SH-SY5Y (cell line): ENCODE measurements at regions not wholly inside any gene's neighbourhood (a gene's known extent, or its start where the extent isn't known, plus 50 kb on each side); places are given as distances from the start of the nearest gene placed in this dataset.

ENCODE experiments used
- GATA2 ChIP-seq: IDR thresholded peaks from 2 replicates; pipeline ENCODE4 v1.6.1; 2011; ENCODE audit warnings: mild to moderate bottlenecking, low read depth, low read length
- GATA3 ChIP-seq: IDR thresholded peaks from 2 replicates; pipeline ENCODE4 v1.6.1; 2011; ENCODE audit warnings: low read depth, mild to moderate bottlenecking, low read length, moderate library complexity

- no peak for TF ChIP-seq GATA2
- no peak for TF ChIP-seq GATA3
Measured at GRCh38 chr9:22857316-22857715, 410.7 kb downstream of the DMRTA1 start.

- TF ChIP-seq GATA3: no peak
- no peak for TF ChIP-seq GATA2
Measured at GRCh38 chr9:22863106-22863505, 416.5 kb downstream of the DMRTA1 start.

GRCh38 chr9:22863736-22864135 is 417.1 kb downstream of the DMRTA1 start:
- TF ChIP-seq GATA3 (no peak), GATA2 (no peak)

- TF ChIP-seq GATA2: no peak
- no peak for TF ChIP-seq GATA3
Measured at GRCh38 chr9:22893196-22893843, 446.7 kb downstream of the DMRTA1 start.

- TF ChIP-seq GATA2: no peak
- no peak for TF ChIP-seq GATA3
Measured at GRCh38 chr9:22898591-22898990, 452.0 kb downstream of the DMRTA1 start.

- TF ChIP-seq GATA3 (no peak), GATA2 (no peak)
Measured at GRCh38 chr9:22911632-22912031, 465.0 kb downstream of the DMRTA1 start.

- no peak for TF ChIP-seq GATA3
- TF ChIP-seq GATA2: no peak
Measured at GRCh38 chr9:22913026-22913425, 466.4 kb downstream of the DMRTA1 start.

GRCh38 chr9:22913518-22913917 is 466.9 kb downstream of the DMRTA1 start:
- no peak for TF ChIP-seq GATA2
- TF ChIP-seq GATA3: no peak

GRCh38 chr9:22916148-22916547 is 469.5 kb downstream of the DMRTA1 start:
- TF ChIP-seq GATA3 (no peak), GATA2 (no peak)

GRCh38 chr9:22919423-22919822 is 472.8 kb downstream of the DMRTA1 start:
- TF ChIP-seq GATA3 (no peak), GATA2 (no peak)

GRCh38 chr9:22921742-22922141 is 475.1 kb downstream of the DMRTA1 start:
- TF ChIP-seq GATA2: no peak
- TF ChIP-seq GATA3: no peak

- TF ChIP-seq GATA2: no peak
- TF ChIP-seq GATA3: no peak
Measured at GRCh38 chr9:22922222-22922621, 475.6 kb downstream of the DMRTA1 start.

- no peak for TF ChIP-seq GATA2
- TF ChIP-seq GATA3: no peak
Measured at GRCh38 chr9:22954550-22954949, 507.9 kb downstream of the DMRTA1 start.

GRCh38 chr9:22954964-22955363 is 508.3 kb downstream of the DMRTA1 start:
- no peak for TF ChIP-seq GATA2
- TF ChIP-seq GATA3: no peak

- TF ChIP-seq GATA2: no peak
- TF ChIP-seq GATA3: no peak
Measured at GRCh38 chr9:22969350-22969979, 522.8 kb downstream of the DMRTA1 start.

- TF ChIP-seq GATA3 (no peak), GATA2 (no peak)
Measured at GRCh38 chr9:22970434-22970975, 523.9 kb downstream of the DMRTA1 start.
